A673 (cell line): ENCODE measurements at regions not wholly inside any gene's neighbourhood (a gene's known extent, or its start where the extent isn't known, plus 50 kb on each side); places are given as distances from the start of the nearest gene placed in this dataset.

Source experiments
- EZH2 ChIP-seq: fragments of 200-600 bp; sonication (generic); IDR thresholded peaks from 2 replicates; pipeline ENCODE4 v1.6.1; 2017; ENCODE audit warnings: borderline replicate concordance, low read depth, mild to moderate bottlenecking, mixed read lengths, antibody characterized with exemption, low read length; ENCODE audit not compliant: poor library complexity, severe bottlenecking
- TF ChIP-seq, protein P1 (sequence below): fragments of 300-800, 200-600 bp; sonication (generic); conservative IDR thresholded peaks from 2 replicates; pipeline ENCODE4 v1.5.1; 2017; ENCODE audit warnings: low read depth, mild to moderate bottlenecking, antibody characterized with exemption, low read length, moderate library complexity, mixed read lengths

GRCh38 chr4:57309658-57310057, 199.5 kb upstream of the IGFBP7 start:
- TF ChIP-seq, protein P1, sequence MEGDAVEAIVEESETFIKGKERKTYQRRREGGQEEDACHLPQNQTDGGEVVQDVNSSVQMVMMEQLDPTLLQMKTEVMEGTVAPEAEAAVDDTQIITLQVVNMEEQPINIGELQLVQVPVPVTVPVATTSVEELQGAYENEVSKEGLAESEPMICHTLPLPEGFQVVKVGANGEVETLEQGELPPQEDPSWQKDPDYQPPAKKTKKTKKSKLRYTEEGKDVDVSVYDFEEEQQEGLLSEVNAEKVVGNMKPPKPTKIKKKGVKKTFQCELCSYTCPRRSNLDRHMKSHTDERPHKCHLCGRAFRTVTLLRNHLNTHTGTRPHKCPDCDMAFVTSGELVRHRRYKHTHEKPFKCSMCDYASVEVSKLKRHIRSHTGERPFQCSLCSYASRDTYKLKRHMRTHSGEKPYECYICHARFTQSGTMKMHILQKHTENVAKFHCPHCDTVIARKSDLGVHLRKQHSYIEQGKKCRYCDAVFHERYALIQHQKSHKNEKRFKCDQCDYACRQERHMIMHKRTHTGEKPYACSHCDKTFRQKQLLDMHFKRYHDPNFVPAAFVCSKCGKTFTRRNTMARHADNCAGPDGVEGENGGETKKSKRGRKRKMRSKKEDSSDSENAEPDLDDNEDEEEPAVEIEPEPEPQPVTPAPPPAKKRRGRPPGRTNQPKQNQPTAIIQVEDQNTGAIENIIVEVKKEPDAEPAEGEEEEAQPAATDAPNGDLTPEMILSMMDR: no peak
- TF ChIP-seq EZH2: no peak
